ENCODE measurements at regions not wholly inside any gene's neighbourhood (a gene's known extent, or its start where the extent isn't known, plus 50 kb on each side); places are given as distances from the start of the nearest gene placed in this dataset.

GRCh38 chr2:57878866-57879210 is 167.8 kb upstream of the VRK2 start:
- no peak for FAIRE-seq
- H3K79me2 ChIP-seq (ENCODE audit: control insufficient read depth, insufficient read depth, low read length): no peaks in the 10 kb centered on the region
- no peaks in the 10 kb centered on the region for H3K9me3 ChIP-seq (replicated peaks; ENCODE audit: control insufficient read depth, insufficient read depth, low read length)
- dilution Hi-C loops (cut with MboI; ENCODE audit: extremely low pct_ligation_motif_present, low sequenced_read_pairs): no loop called here
- H3K4me3 ChIP-seq (replicated peaks in 1 of 3; ENCODE audit: insufficient read depth in 1 of 3, low read depth in 1 of 3, low read length in 3 of 3): no peak overlapping the region
- TF ChIP-seq POLR2AphosphoS5 (IDR thresholded peaks at IDR 0.05; ENCODE audit: insufficient read depth, low read depth, low read length) (no peak), GATA2 (IDR thresholded peaks at IDR 0.05; ENCODE audit: insufficient read depth, insufficient read length, low read depth, low read length) (no peak), EZH2 (IDR thresholded peaks at IDR 0.05; ENCODE audit: borderline replicate concordance, low read depth, low read length, severe bottlenecking) (no peak), JUN (IDR thresholded peaks at IDR 0.05; ENCODE audit: borderline replicate concordance, insufficient read depth, insufficient read length, low read depth) (no peak), POLR2A (IDR thresholded peaks at IDR 0.05; ENCODE audit: low read depth, low read length) (no peak), MAX (IDR thresholded peaks at IDR 0.05; ENCODE audit: insufficient read depth, insufficient read length) (no peak), CTCF (IDR thresholded peaks at IDR 0.05; ENCODE audit: extremely low read depth in 1 of 2, insufficient read depth in 1 of 2, low read depth in 1 of 2, low read length in 2 of 2) (no peak), MYC (IDR thresholded peaks at IDR 0.05; ENCODE audit: low read depth, low read length) (no peak), FOS (IDR thresholded peaks at IDR 0.05; ENCODE audit: borderline replicate concordance, insufficient read depth, low read length) (no peak)
- H3K27ac ChIP-seq (ENCODE audit: insufficient read depth, low read depth, low read length): no peak overlapping the region
- no peaks in the 10 kb centered on the region for H3K9me1 ChIP-seq (replicated peaks; ENCODE audit: control insufficient read depth, extremely low read depth, insufficient read depth, low read length)
- H3K36me3 ChIP-seq (ENCODE audit: control insufficient read depth in 2 of 2, extremely low read depth in 1 of 2, insufficient read depth in 2 of 2, low read length in 2 of 2): no peaks in the 10 kb centered on the region
- ChIA-PET CTCF (no interaction called here), POLR2A (no interaction called here)
- no TSS peak for BruUV-seq (replicated peaks)
- no peak overlapping the region for H2AFZ ChIP-seq (ENCODE audit: low read depth, low read length)
- no peak overlapping the region for H3K9ac ChIP-seq (replicated peaks; ENCODE audit: extremely low read depth, insufficient read depth, low read length)
- no peaks in the 10 kb centered on the region for H3K27me3 ChIP-seq (ENCODE audit: control insufficient read depth in 2 of 2, insufficient read depth in 2 of 2, low read length in 2 of 2)
- H4K20me1 ChIP-seq (replicated peaks; ENCODE audit: control insufficient read depth, extremely low read depth, insufficient read depth, low read length): no peaks in the 10 kb centered on the region
- no peaks in the 10 kb centered on the region for H3K4me1 ChIP-seq (ENCODE audit: control insufficient read depth, extremely low read depth, insufficient read depth, low read length)
- DNase-seq (ENCODE audit: low read depth, low spot score): no peak
- intact Hi-C loops (cut with micrococcal nuclease): no loop called here
- no peak overlapping the region for H3K4me2 ChIP-seq (ENCODE audit: insufficient read depth, low read length)

All from endothelial cell of umbilical vein (primary cell).